ENCODE measurements at regions not wholly inside any gene's neighbourhood (a gene's known extent, or its start where the extent isn't known, plus 50 kb on each side); places are given as distances from the start of the nearest gene placed in this dataset.
"Not testable (repeated sequence)": the region's sequence is repeated elsewhere in the genome, so short reads cannot be mapped to it uniquely, and the experiment has no call there.

- TF ChIP-seq, protein P1, sequence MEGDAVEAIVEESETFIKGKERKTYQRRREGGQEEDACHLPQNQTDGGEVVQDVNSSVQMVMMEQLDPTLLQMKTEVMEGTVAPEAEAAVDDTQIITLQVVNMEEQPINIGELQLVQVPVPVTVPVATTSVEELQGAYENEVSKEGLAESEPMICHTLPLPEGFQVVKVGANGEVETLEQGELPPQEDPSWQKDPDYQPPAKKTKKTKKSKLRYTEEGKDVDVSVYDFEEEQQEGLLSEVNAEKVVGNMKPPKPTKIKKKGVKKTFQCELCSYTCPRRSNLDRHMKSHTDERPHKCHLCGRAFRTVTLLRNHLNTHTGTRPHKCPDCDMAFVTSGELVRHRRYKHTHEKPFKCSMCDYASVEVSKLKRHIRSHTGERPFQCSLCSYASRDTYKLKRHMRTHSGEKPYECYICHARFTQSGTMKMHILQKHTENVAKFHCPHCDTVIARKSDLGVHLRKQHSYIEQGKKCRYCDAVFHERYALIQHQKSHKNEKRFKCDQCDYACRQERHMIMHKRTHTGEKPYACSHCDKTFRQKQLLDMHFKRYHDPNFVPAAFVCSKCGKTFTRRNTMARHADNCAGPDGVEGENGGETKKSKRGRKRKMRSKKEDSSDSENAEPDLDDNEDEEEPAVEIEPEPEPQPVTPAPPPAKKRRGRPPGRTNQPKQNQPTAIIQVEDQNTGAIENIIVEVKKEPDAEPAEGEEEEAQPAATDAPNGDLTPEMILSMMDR (IDR thresholded peaks at IDR 0.05) = no peak
- Histone ChIP-seq H3K9ac (ENCODE audit: low read depth in 2 of 2, low read length in 2 of 2) (no peak overlapping the region), H3K27ac (no peak overlapping the region), H3K9me3 (no peaks in the 10 kb centered on the region), H3K36me3 (no peaks in the 10 kb centered on the region), H3K4me3 (no peak overlapping the region), H3K27me3 (no peaks in the 10 kb centered on the region), H3K4me1 (no peaks in the 10 kb centered on the region)
- DNase-seq = no peak
- intact Hi-C loops (cut with DNase I) = no loop called here
Measured at GRCh38 chr12:90455756-90456155, 499.2 kb downstream of the CCER1 start.

DNA sequence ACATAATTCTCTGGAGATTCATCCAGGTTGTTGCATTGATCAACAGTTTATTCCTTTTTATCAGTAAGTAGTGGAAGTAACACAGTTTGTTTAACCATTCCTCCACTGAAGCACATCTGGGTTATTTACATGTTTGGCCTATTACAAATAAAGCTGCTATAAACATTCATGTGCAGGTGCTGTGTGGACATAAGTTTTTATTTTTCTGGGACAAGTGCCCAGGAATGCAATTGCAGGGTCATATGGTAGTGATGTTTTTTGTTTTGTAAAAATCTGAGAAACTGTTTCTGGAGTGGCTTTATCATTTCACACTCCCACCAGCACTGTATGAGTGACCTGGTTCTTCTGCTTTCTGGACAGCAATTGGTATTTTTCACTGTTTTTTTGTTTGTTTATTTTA is 505.4 kb downstream of the CCER1 start:
- no peak for DNase-seq
- no peaks in the 10 kb centered on the region for H3K9me3 ChIP-seq
- no peak overlapping the region for H3K4me3 ChIP-seq
- H3K9ac ChIP-seq (ENCODE audit: low read depth in 2 of 2, low read length in 2 of 2) = no peak overlapping the region
- H3K36me3 ChIP-seq = no peaks in the 10 kb centered on the region
- no peaks in the 10 kb centered on the region for H3K27me3 ChIP-seq
- intact Hi-C loops (cut with DNase I) = no loop called here
- H3K4me1 ChIP-seq = no peaks in the 10 kb centered on the region
- H3K27ac ChIP-seq = no peak overlapping the region
- TF ChIP-seq, protein P1 (IDR thresholded peaks at IDR 0.05) = no peak

GRCh38 chr12:90443466-90443865 is 511.5 kb downstream of the CCER1 start:
- H3K36me3 ChIP-seq; intact Hi-C loops (cut with DNase I): not testable (repeated sequence)

DNA sequence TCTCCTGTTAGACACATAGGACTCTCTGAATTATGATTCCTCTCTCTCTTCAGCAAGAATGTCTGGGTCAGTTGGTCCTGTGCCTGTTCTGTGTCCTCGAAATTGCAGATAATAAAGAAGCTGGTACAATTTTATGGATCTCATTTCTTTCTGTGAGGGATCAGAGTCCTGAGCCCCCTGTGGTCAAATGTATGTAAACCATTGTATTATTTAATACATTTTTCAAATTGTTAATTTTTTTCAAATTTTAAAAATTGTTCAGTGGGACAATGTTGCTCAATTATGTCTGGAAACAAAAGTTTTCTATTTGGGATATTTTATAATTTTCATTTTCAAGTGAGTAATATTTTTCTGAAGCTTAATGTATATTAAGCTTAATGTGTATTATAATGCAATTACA is 513.5 kb downstream of the CCER1 start:
- intact Hi-C loops (cut with DNase I) = no loop called here
- TF ChIP-seq, protein P1 (IDR thresholded peaks at IDR 0.05) = no peak
- Histone ChIP-seq H3K9me3 (no peaks in the 10 kb centered on the region), H3K4me3 (no peak overlapping the region), H3K36me3 (no peaks in the 10 kb centered on the region), H3K9ac (ENCODE audit: low read depth in 2 of 2, low read length in 2 of 2) (no peak overlapping the region), H3K27ac (no peak overlapping the region), H3K4me1 (no peaks in the 10 kb centered on the region), H3K27me3 (no peaks in the 10 kb centered on the region)
- no peak for DNase-seq

More at GRCh38 chr12:90443466-90443865, 511.5 kb downstream of the CCER1 start:
- H3K9me3 ChIP-seq; DNase-seq; H3K9ac ChIP-seq (ENCODE audit: low read depth in 2 of 2, low read length in 2 of 2); H3K27me3 ChIP-seq; H3K4me1 ChIP-seq; H3K27ac ChIP-seq; H3K4me3 ChIP-seq: not testable (repeated sequence)

- intact Hi-C loops (cut with DNase I) = no loop called here
- Histone ChIP-seq H3K9me3 (no peaks in the 10 kb centered on the region), H3K27me3 (no peaks in the 10 kb centered on the region), H3K4me1 (no peaks in the 10 kb centered on the region), H3K9ac (ENCODE audit: low read depth in 2 of 2, low read length in 2 of 2) (no peak overlapping the region), H3K27ac (no peak overlapping the region), H3K4me3 (no peak overlapping the region), H3K36me3 (no peaks in the 10 kb centered on the region)
- TF ChIP-seq, protein P1 (IDR thresholded peaks at IDR 0.05) = no peak
- DNase-seq = no peak
Measured at GRCh38 chr12:90428881-90429280, 526.1 kb downstream of the CCER1 start.

- H3K4me1 ChIP-seq = no peaks in the 10 kb centered on the region
- no peak overlapping the region for H3K27ac ChIP-seq
- no peak overlapping the region for H3K4me3 ChIP-seq
- no peaks in the 10 kb centered on the region for H3K27me3 ChIP-seq
- H3K9me3 ChIP-seq = no peaks in the 10 kb centered on the region
- no peak overlapping the region for H3K9ac ChIP-seq (ENCODE audit: low read depth in 2 of 2, low read length in 2 of 2)
- TF ChIP-seq, protein P1 (IDR thresholded peaks at IDR 0.05) = no peak
- no peak for DNase-seq
- no peaks in the 10 kb centered on the region for H3K36me3 ChIP-seq
- intact Hi-C loops (cut with DNase I) = no loop called here
Measured at GRCh38 chr12:90428465-90428864, 526.5 kb downstream of the CCER1 start.

All from colonic mucosa (tissue), 4 donors.